ENCODE measurements at regions not wholly inside any gene's neighbourhood (a gene's known extent, or its start where the extent isn't known, plus 50 kb on each side); places are given as distances from the start of the nearest gene placed in this dataset.

DNA sequence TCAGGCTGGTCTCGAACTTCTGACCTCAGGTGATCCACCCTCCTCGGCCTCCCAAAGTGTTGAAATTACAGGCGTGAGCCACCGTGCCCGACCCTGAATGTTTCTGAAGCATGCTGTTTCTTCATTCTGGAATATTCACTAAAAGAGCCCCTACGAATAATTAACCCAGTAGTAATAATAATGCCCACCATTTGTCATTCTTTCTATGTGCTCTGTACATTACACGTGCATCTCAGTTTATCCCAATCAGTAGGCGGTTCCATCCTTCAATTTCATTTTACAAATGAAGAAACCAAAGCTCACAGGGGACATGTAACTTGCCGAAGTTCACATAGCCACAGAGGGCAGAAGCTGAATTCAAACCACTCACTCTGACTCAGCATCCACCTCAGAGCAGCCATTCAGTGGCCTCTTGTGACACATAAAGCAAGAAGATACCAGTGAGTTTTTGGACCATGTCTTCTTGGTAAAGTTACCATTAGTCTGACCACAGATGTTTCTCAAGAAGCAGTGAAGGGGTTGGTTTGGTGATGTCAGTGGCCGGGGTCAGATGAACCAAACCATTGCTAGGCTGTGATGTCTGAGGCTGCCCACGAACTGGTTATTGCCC is 71.9 kb upstream of the DUSP5 start:
- TF ChIP-seq POLR2A (IDR thresholded peaks at IDR 0.05; ENCODE audit: low read length): no peak
- no peak for TF ChIP-seq GATA1 (IDR thresholded peaks at IDR 0.05; ENCODE audit: low read depth, low read length)

Data from erythroblast (primary cell).